ENCODE measurements at regions not wholly inside any gene's neighbourhood (a gene's known extent, or its start where the extent isn't known, plus 50 kb on each side); places are given as distances from the start of the nearest gene placed in this dataset.

- no peak for TF ChIP-seq CTCF (IDR thresholded peaks at IDR 0.05; ENCODE audit: low read length, missing control alignments)
- no peak for DNase-seq (ENCODE audit: low read depth)
- H3K4me3 ChIP-seq (replicated peaks; ENCODE audit: low read depth, low read length), result no peak overlapping the region
These were observed 1618.0 kb upstream of the PCDH10 start for GRCh38 chr4:131531087-131531486.

- no peak for DNase-seq (ENCODE audit: low read depth)
- TF ChIP-seq CTCF (IDR thresholded peaks at IDR 0.05; ENCODE audit: low read length, missing control alignments), result no peak
- no peak overlapping the region for H3K4me3 ChIP-seq (replicated peaks; ENCODE audit: low read depth, low read length)
These were observed 1614.0 kb upstream of the PCDH10 start for GRCh38 chr4:131534944-131535645.

- no peak for TF ChIP-seq CTCF (IDR thresholded peaks at IDR 0.05; ENCODE audit: low read length, missing control alignments)
- DNase-seq (ENCODE audit: low read depth), result no peak
- no peak overlapping the region for H3K4me3 ChIP-seq (replicated peaks; ENCODE audit: low read depth, low read length)
These were observed 1608.8 kb upstream of the PCDH10 start for GRCh38 chr4:131540256-131540655.

- no peak for DNase-seq (ENCODE audit: low read depth)
- no peak overlapping the region for H3K4me3 ChIP-seq (replicated peaks; ENCODE audit: low read depth, low read length)
- TF ChIP-seq CTCF (IDR thresholded peaks at IDR 0.05; ENCODE audit: low read length, missing control alignments), result no peak
These were observed 1601.5 kb upstream of the PCDH10 start for GRCh38 chr4:131547506-131547981.

- no peak overlapping the region for H3K4me3 ChIP-seq (replicated peaks; ENCODE audit: low read depth, low read length)
- no peak for TF ChIP-seq CTCF (IDR thresholded peaks at IDR 0.05; ENCODE audit: low read length, missing control alignments)
- DNase-seq (ENCODE audit: low read depth), result no peak
These were observed 1597.8 kb upstream of the PCDH10 start for GRCh38 chr4:131551306-131551705.

GRCh38 chr4:131566026-131566425 lies 1583.1 kb upstream of the PCDH10 start:
- no peak for DNase-seq (ENCODE audit: low read depth)
- no peak overlapping the region for H3K4me3 ChIP-seq (replicated peaks; ENCODE audit: low read depth, low read length)
- no peak for TF ChIP-seq CTCF (IDR thresholded peaks at IDR 0.05; ENCODE audit: low read length, missing control alignments)

GRCh38 chr4:131584587-131584986 lies 1564.5 kb upstream of the PCDH10 start:
- H3K4me3 ChIP-seq (replicated peaks; ENCODE audit: low read depth, low read length), result no peak overlapping the region
- no peak for TF ChIP-seq CTCF (IDR thresholded peaks at IDR 0.05; ENCODE audit: low read length, missing control alignments)
- no peak for DNase-seq (ENCODE audit: low read depth)
